IMR-90 (cell line): ENCODE measurements at regions not wholly inside any gene's neighbourhood (a gene's known extent, or its start where the extent isn't known, plus 50 kb on each side); places are given as distances from the start of the nearest gene placed in this dataset.

Experiments used
- BHLHE40 ChIP-seq: fragments of 150-350 bp; IDR thresholded peaks from 2 replicates; pipeline ENCODE4 v1.6.1; 2016; ENCODE audit warnings: mild to moderate bottlenecking, low read depth, low read length
- RAD21 ChIP-seq: IDR thresholded peaks from 2 replicates; pipeline ENCODE4 v1.6.1; 2012; ENCODE audit warnings: low read length, improper control_type of control experiment
- TF ChIP-seq, protein P1 (sequence below): conservative IDR thresholded peaks from 2 replicates; pipeline ENCODE4 v1.5.1; 2012; ENCODE audit warnings: mild to moderate bottlenecking, low read depth, low read length, improper control_type of control experiment

DNA sequence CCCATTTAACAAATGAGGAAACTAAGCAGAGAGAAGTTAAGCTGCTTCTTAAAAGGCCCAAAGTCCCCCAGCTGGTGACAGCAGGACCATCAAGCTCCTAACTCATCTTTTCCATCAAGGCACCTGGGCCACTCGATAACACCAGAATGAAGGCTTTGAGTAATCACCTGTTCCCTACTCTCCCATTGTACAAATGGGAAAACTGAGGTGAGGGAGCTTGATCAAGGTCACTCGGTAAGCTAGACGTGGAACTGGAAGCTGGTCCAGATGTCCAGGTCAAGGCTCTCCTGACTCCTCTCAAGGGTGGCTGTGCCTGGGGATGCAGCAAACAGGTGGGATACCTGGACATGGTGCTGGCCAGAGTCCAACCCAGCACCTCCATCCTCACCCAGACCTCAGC lies 90.6 kb upstream of the SHB start:
- TF ChIP-seq RAD21 (no peak), BHLHE40 (no peak)
- TF ChIP-seq, protein P1, sequence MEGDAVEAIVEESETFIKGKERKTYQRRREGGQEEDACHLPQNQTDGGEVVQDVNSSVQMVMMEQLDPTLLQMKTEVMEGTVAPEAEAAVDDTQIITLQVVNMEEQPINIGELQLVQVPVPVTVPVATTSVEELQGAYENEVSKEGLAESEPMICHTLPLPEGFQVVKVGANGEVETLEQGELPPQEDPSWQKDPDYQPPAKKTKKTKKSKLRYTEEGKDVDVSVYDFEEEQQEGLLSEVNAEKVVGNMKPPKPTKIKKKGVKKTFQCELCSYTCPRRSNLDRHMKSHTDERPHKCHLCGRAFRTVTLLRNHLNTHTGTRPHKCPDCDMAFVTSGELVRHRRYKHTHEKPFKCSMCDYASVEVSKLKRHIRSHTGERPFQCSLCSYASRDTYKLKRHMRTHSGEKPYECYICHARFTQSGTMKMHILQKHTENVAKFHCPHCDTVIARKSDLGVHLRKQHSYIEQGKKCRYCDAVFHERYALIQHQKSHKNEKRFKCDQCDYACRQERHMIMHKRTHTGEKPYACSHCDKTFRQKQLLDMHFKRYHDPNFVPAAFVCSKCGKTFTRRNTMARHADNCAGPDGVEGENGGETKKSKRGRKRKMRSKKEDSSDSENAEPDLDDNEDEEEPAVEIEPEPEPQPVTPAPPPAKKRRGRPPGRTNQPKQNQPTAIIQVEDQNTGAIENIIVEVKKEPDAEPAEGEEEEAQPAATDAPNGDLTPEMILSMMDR, result no peak
